ENCODE measurements at regions not wholly inside any gene's neighbourhood (a gene's known extent, or its start where the extent isn't known, plus 50 kb on each side); places are given as distances from the start of the nearest gene placed in this dataset.

DNA sequence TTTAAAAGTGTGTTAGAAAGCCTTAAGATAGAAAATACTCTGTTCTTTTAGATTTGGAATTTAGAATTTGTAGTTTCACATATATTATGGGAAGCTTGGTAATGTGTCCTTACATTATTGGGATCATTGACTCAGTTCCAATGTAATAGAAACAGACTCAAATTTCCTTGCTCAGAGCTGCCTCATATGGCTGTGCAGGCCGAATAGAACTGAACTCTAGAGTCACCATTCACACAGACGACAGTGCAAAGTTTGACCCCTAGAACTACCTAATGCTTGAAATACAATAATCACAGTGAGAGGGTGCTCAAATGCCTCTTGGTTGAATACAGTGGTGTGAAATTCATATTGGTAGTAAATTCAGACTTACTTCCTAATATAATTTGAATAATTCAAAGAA is 482.7 kb upstream of the CITED2 start:
- Mint-ChIP-seq H3K27me3 (ENCODE audit: insufficient read depth, unreplicated experiment) (no peaks in the 10 kb centered on the region), H3K36me3 (ENCODE audit: insufficient read depth, unreplicated experiment) (no peaks in the 10 kb centered on the region), H3K4me3 (ENCODE audit: unreplicated experiment) (no peak overlapping the region), H3K4me1 (ENCODE audit: low read depth, unreplicated experiment) (peaks cover 22% of the 10 kb centered on the region), H3K9me3 (ENCODE audit: unreplicated experiment) (no peaks in the 10 kb centered on the region), H3K27ac (ENCODE audit: unreplicated experiment) (no peak overlapping the region)
- intact Hi-C loops (cut with micrococcal nuclease; ENCODE audit: unreplicated experiment): no loop called here
- no TSS peak for BruUV-seq (replicated peaks)
- POLR2A ChIA-PET: no interaction called here
- CTCF ChIA-PET: no interaction called here
- Histone ChIP-seq H3K4me3 (ENCODE audit: low read depth, low read length) (no peak overlapping the region), H3K4me1 (peaks cover 35% of the 10 kb centered on the region), H3K36me3 (ENCODE audit: control insufficient read depth, insufficient read depth, low read length) (no peaks in the 10 kb centered on the region), H3K9me3 (no peaks in the 10 kb centered on the region), H3K27me3 (replicated peaks; ENCODE audit: control insufficient read depth, insufficient read depth, low read length) (no peaks in the 10 kb centered on the region)
- no peak for TF ChIP-seq CTCF (IDR thresholded peaks at IDR 0.05; ENCODE audit: insufficient read depth in 1 of 2, low read depth in 1 of 2, low read length in 1 of 2, severe bottlenecking in 1 of 2, unreplicated experiment in 1 of 2)
- DNase-seq: no peak

- no peaks in the 10 kb centered on the region for H3K27me3 Mint-ChIP-seq (ENCODE audit: insufficient read depth, unreplicated experiment)
- no peaks in the 10 kb centered on the region for H3K36me3 Mint-ChIP-seq (ENCODE audit: insufficient read depth, unreplicated experiment)
- Histone ChIP-seq H3K36me3 (ENCODE audit: control insufficient read depth, insufficient read depth, low read length) (no peaks in the 10 kb centered on the region), H3K4me3 (ENCODE audit: low read depth, low read length) (no peak overlapping the region), H3K9me3 (no peaks in the 10 kb centered on the region), H3K4me1 (peaks cover 36% of the 10 kb centered on the region), H3K27me3 (replicated peaks; ENCODE audit: control insufficient read depth, insufficient read depth, low read length) (no peaks in the 10 kb centered on the region)
- POLR2A ChIA-PET: no interaction called here
- H3K27ac Mint-ChIP-seq (ENCODE audit: unreplicated experiment): no peak overlapping the region
- intact Hi-C loops (cut with micrococcal nuclease; ENCODE audit: unreplicated experiment): no loop called here
- no peaks in the 10 kb centered on the region for H3K9me3 Mint-ChIP-seq (ENCODE audit: unreplicated experiment)
- CTCF ChIA-PET: no interaction called here
- no peak overlapping the region for H3K4me3 Mint-ChIP-seq (ENCODE audit: unreplicated experiment)
- no peak for DNase-seq
- TF ChIP-seq CTCF (IDR thresholded peaks at IDR 0.05; ENCODE audit: insufficient read depth in 1 of 2, low read depth in 1 of 2, low read length in 1 of 2, severe bottlenecking in 1 of 2, unreplicated experiment in 1 of 2): no peak
- BruUV-seq (replicated peaks): no TSS peak
- H3K4me1 Mint-ChIP-seq (ENCODE audit: low read depth, unreplicated experiment): peaks cover 22% of the 10 kb centered on the region
Measured at GRCh38 chr6:139856562-139856961, 482.1 kb upstream of the CITED2 start.

GRCh38 chr6:139855671-139856311 is 481.3 kb upstream of the CITED2 start:
- H3K36me3 Mint-ChIP-seq (ENCODE audit: insufficient read depth, unreplicated experiment): no peaks in the 10 kb centered on the region
- TF ChIP-seq CTCF (IDR thresholded peaks at IDR 0.05; ENCODE audit: insufficient read depth in 1 of 2, low read depth in 1 of 2, low read length in 1 of 2, severe bottlenecking in 1 of 2, unreplicated experiment in 1 of 2): no peak
- no peak overlapping the region for H3K4me3 Mint-ChIP-seq (ENCODE audit: unreplicated experiment)

More at GRCh38 chr6:139855671-139856311, 481.3 kb upstream of the CITED2 start:
- peaks cover 36% of the 10 kb centered on the region for H3K4me1 ChIP-seq
- Mint-ChIP-seq H3K27ac (ENCODE audit: unreplicated experiment) (no peak overlapping the region), H3K9me3 (ENCODE audit: unreplicated experiment) (no peaks in the 10 kb centered on the region), H3K4me1 (ENCODE audit: low read depth, unreplicated experiment) (peaks cover 22% of the 10 kb centered on the region), H3K27me3 (ENCODE audit: insufficient read depth, unreplicated experiment) (no peaks in the 10 kb centered on the region)
- ChIA-PET CTCF (no interaction called here), POLR2A (no interaction called here)
- H3K36me3 ChIP-seq (ENCODE audit: control insufficient read depth, insufficient read depth, low read length): no peaks in the 10 kb centered on the region
- H3K4me3 ChIP-seq (ENCODE audit: low read depth, low read length): no peak overlapping the region
- intact Hi-C loops (cut with micrococcal nuclease; ENCODE audit: unreplicated experiment): no loop called here
- no TSS peak for BruUV-seq (replicated peaks)
- no peak for DNase-seq
- no peaks in the 10 kb centered on the region for H3K27me3 ChIP-seq (replicated peaks; ENCODE audit: control insufficient read depth, insufficient read depth, low read length)
- H3K9me3 ChIP-seq: no peaks in the 10 kb centered on the region
